ENCODE measurements at regions not wholly inside any gene's neighbourhood (a gene's known extent, or its start where the extent isn't known, plus 50 kb on each side); places are given as distances from the start of the nearest gene placed in this dataset.

GRCh38 chr2:153059338-153060052 is 341.1 kb downstream of the ARL6IP6 start:
- Mint-ChIP-seq H3K36me3 (no peaks in the 10 kb centered on the region), H3K27ac (no peak overlapping the region), H3K4me3 (no peak overlapping the region), H3K27me3 (peaks cover 4% of the 10 kb centered on the region), H3K9me3 (peaks cover 0 to 1% (median 0%) of the 10 kb centered on the region in 7 donors), H3K4me1 (no peaks in the 10 kb centered on the region)
- DNase-seq: no peak
- Histone ChIP-seq H3K9me3 (ENCODE audit: control insufficient read depth in 2 of 2, low read length in 2 of 2) (no peaks in the 10 kb centered on the region), H3K36me3 (ENCODE audit: control insufficient read depth, insufficient read depth, low read length) (no peaks in the 10 kb centered on the region), H3K4me1 (ENCODE audit: control insufficient read depth, insufficient read depth, low read length, poor library complexity, severe bottlenecking) (no peaks in the 10 kb centered on the region), H3K27ac (ENCODE audit: insufficient read depth, low read length, poor library complexity, severe bottlenecking) (no peak overlapping the region), H3K4me3 (ENCODE audit: low read depth, low read length) (no peak overlapping the region), H3K27me3 (ENCODE audit: control insufficient read depth, insufficient read depth, low read length) (no peaks in the 10 kb centered on the region)
- ATAC-seq (ENCODE audit: low read depth in 2 of 2): no peak

GRCh38 chr2:153057743-153058142 is 339.3 kb downstream of the ARL6IP6 start:
- H3K4me3 Mint-ChIP-seq: no peak overlapping the region
- no peak overlapping the region for H3K27ac ChIP-seq (ENCODE audit: insufficient read depth, low read length, poor library complexity, severe bottlenecking)
- H3K27me3 ChIP-seq (ENCODE audit: control insufficient read depth, insufficient read depth, low read length): no peaks in the 10 kb centered on the region
- no peaks in the 10 kb centered on the region for H3K36me3 Mint-ChIP-seq
- H3K4me1 Mint-ChIP-seq: no peaks in the 10 kb centered on the region
- ATAC-seq (ENCODE audit: low read depth in 2 of 2) (no peak), DNase-seq (no peak)
- no peaks in the 10 kb centered on the region for H3K4me1 ChIP-seq (ENCODE audit: control insufficient read depth, insufficient read depth, low read length, poor library complexity, severe bottlenecking)
- no peak overlapping the region for H3K4me3 ChIP-seq (ENCODE audit: low read depth, low read length)
- no peaks in the 10 kb centered on the region for H3K36me3 ChIP-seq (ENCODE audit: control insufficient read depth, insufficient read depth, low read length)
- H3K27me3 Mint-ChIP-seq: peaks cover 4% of the 10 kb centered on the region
- peak overlapping the region in 1 of 3 donors; percentile 38 for H3K27ac Mint-ChIP-seq
- no peaks in the 10 kb centered on the region for H3K9me3 ChIP-seq (ENCODE audit: control insufficient read depth in 2 of 2, low read length in 2 of 2)
- H3K9me3 Mint-ChIP-seq: peaks cover 0 to 1% (median 0%) of the 10 kb centered on the region in 7 donors

DNA sequence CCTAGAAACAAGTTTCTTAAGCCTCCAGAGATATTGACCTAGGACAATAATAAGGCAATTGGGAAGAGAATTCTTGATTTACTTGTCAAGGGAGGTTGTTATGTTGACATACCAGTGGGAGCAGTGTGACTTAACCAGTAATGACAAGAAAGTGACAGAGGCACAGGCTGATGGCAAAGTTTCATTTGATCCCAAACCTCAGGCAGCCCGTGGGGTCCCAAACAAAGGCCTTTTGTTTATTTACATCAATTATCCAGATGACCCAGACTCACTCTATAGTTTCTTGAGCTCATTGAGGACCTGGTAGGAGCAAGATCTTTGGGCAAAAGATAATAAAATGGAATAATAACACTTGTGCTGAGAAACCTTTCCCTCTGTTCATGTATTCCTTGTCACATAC is 336.8 kb downstream of the ARL6IP6 start:
- no peaks in the 10 kb centered on the region for H3K4me1 ChIP-seq (ENCODE audit: control insufficient read depth, insufficient read depth, low read length, poor library complexity, severe bottlenecking)
- Mint-ChIP-seq H3K9me3 (peaks cover 0 to 5% (median 0%) of the 10 kb centered on the region in 7 donors), H3K36me3 (no peaks in the 10 kb centered on the region), H3K27me3 (peaks cover 4% of the 10 kb centered on the region), H3K4me1 (no peaks in the 10 kb centered on the region), H3K4me3 (no peak overlapping the region), H3K27ac (no peak overlapping the region)
- no peaks in the 10 kb centered on the region for H3K27me3 ChIP-seq (ENCODE audit: control insufficient read depth, insufficient read depth, low read length)
- DNase-seq: no peak
- no peaks in the 10 kb centered on the region for H3K9me3 ChIP-seq (ENCODE audit: control insufficient read depth in 2 of 2, low read length in 2 of 2)
- no peak for ATAC-seq (ENCODE audit: low read depth in 2 of 2)
- H3K36me3 ChIP-seq (ENCODE audit: control insufficient read depth, insufficient read depth, low read length): no peaks in the 10 kb centered on the region
- no peak overlapping the region for H3K27ac ChIP-seq (ENCODE audit: insufficient read depth, low read length, poor library complexity, severe bottlenecking)
- H3K4me3 ChIP-seq (ENCODE audit: low read depth, low read length): no peak overlapping the region

- Histone ChIP-seq H3K27me3 (ENCODE audit: control insufficient read depth, insufficient read depth, low read length) (no peaks in the 10 kb centered on the region), H3K4me3 (ENCODE audit: low read depth, low read length) (no peak overlapping the region), H3K36me3 (ENCODE audit: control insufficient read depth, insufficient read depth, low read length) (no peaks in the 10 kb centered on the region), H3K9me3 (ENCODE audit: control insufficient read depth in 2 of 2, low read length in 2 of 2) (no peaks in the 10 kb centered on the region), H3K4me1 (ENCODE audit: control insufficient read depth, insufficient read depth, low read length, poor library complexity, severe bottlenecking) (no peaks in the 10 kb centered on the region), H3K27ac (ENCODE audit: insufficient read depth, low read length, poor library complexity, severe bottlenecking) (no peak overlapping the region)
- Mint-ChIP-seq H3K4me3 (no peak overlapping the region), H3K27ac (no peak overlapping the region), H3K27me3 (no peaks in the 10 kb centered on the region), H3K4me1 (no peaks in the 10 kb centered on the region), H3K36me3 (no peaks in the 10 kb centered on the region), H3K9me3 (peaks cover 0 to 5% (median 0%) of the 10 kb centered on the region in 7 donors)
- DNase-seq (no peak), ATAC-seq (ENCODE audit: low read depth in 2 of 2) (no peak)
These were observed 334.6 kb downstream of the ARL6IP6 start for GRCh38 chr2:153052807-153053559.

DNA sequence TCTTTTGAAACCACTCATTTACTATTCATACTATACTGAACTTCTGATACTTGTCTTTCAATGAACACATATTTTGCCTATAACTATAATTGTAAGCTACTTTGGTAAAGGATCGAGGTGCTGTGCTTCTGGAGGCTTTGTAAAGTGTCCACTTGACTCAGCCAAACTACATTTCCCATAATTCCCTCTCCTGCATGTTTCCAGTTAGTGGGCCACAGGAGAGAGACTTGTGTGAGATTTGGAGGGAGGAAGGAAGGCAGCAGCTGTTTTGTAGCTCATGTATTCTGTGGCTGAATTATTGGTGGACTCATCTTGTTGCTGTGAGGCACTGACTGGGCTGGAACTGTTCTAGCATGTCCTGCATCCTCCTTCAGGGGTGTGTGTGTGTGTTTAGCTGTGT is 328.8 kb downstream of the ARL6IP6 start:
- no peaks in the 10 kb centered on the region for H3K27me3 ChIP-seq (ENCODE audit: control insufficient read depth, insufficient read depth, low read length)
- ATAC-seq (ENCODE audit: low read depth in 2 of 2) (no peak), DNase-seq (no peak)
- Mint-ChIP-seq H3K27ac (no peak overlapping the region), H3K27me3 (no peaks in the 10 kb centered on the region), H3K4me3 (no peak overlapping the region), H3K9me3 (peaks cover 0 to 7% (median 0%) of the 10 kb centered on the region in 7 donors), H3K4me1 (no peaks in the 10 kb centered on the region), H3K36me3 (no peaks in the 10 kb centered on the region)
- no peaks in the 10 kb centered on the region for H3K36me3 ChIP-seq (ENCODE audit: control insufficient read depth, insufficient read depth, low read length)
- H3K9me3 ChIP-seq (ENCODE audit: control insufficient read depth in 2 of 2, low read length in 2 of 2): no peaks in the 10 kb centered on the region
- H3K4me1 ChIP-seq (ENCODE audit: control insufficient read depth, insufficient read depth, low read length, poor library complexity, severe bottlenecking): no peaks in the 10 kb centered on the region
- no peak overlapping the region for H3K4me3 ChIP-seq (ENCODE audit: low read depth, low read length)
- no peak overlapping the region for H3K27ac ChIP-seq (ENCODE audit: insufficient read depth, low read length, poor library complexity, severe bottlenecking)

GRCh38 chr2:153043385-153043784 is 325.0 kb downstream of the ARL6IP6 start:
- no peaks in the 10 kb centered on the region for H3K9me3 ChIP-seq (ENCODE audit: control insufficient read depth in 2 of 2, low read length in 2 of 2)
- Mint-ChIP-seq H3K4me3 (no peak overlapping the region), H3K27me3 (no peaks in the 10 kb centered on the region), H3K27ac (no peak overlapping the region), H3K9me3 (peaks cover 0 to 8% (median 2%) of the 10 kb centered on the region in 7 donors), H3K4me1 (no peaks in the 10 kb centered on the region), H3K36me3 (no peaks in the 10 kb centered on the region)
- no peaks in the 10 kb centered on the region for H3K27me3 ChIP-seq (ENCODE audit: control insufficient read depth, insufficient read depth, low read length)
- no peaks in the 10 kb centered on the region for H3K4me1 ChIP-seq (ENCODE audit: control insufficient read depth, insufficient read depth, low read length, poor library complexity, severe bottlenecking)
- no peak overlapping the region for H3K4me3 ChIP-seq (ENCODE audit: low read depth, low read length)
- H3K36me3 ChIP-seq (ENCODE audit: control insufficient read depth, insufficient read depth, low read length): no peaks in the 10 kb centered on the region
- DNase-seq: no peak
- no peak overlapping the region for H3K27ac ChIP-seq (ENCODE audit: insufficient read depth, low read length, poor library complexity, severe bottlenecking)
- ATAC-seq (ENCODE audit: low read depth in 2 of 2): no peak

- Histone ChIP-seq H3K4me3 (ENCODE audit: low read depth, low read length) (no peak overlapping the region), H3K27me3 (ENCODE audit: control insufficient read depth, insufficient read depth, low read length) (no peaks in the 10 kb centered on the region), H3K36me3 (ENCODE audit: control insufficient read depth, insufficient read depth, low read length) (no peaks in the 10 kb centered on the region), H3K4me1 (ENCODE audit: control insufficient read depth, insufficient read depth, low read length, poor library complexity, severe bottlenecking) (no peaks in the 10 kb centered on the region), H3K9me3 (ENCODE audit: control insufficient read depth in 2 of 2, low read length in 2 of 2) (no peaks in the 10 kb centered on the region), H3K27ac (ENCODE audit: insufficient read depth, low read length, poor library complexity, severe bottlenecking) (no peak overlapping the region)
- no peaks in the 10 kb centered on the region for H3K27me3 Mint-ChIP-seq
- H3K9me3 Mint-ChIP-seq: peaks cover 0 to 7% (median 0%) of the 10 kb centered on the region in 7 donors
- ATAC-seq (ENCODE audit: low read depth in 2 of 2) (no peak), DNase-seq (no peak)
- H3K4me1 Mint-ChIP-seq: no peaks in the 10 kb centered on the region
- no peak overlapping the region for H3K27ac Mint-ChIP-seq
- no peak overlapping the region for H3K4me3 Mint-ChIP-seq
- H3K36me3 Mint-ChIP-seq: no peaks in the 10 kb centered on the region
These were observed 310.2 kb downstream of the ARL6IP6 start for GRCh38 chr2:153028626-153029025.

DNA sequence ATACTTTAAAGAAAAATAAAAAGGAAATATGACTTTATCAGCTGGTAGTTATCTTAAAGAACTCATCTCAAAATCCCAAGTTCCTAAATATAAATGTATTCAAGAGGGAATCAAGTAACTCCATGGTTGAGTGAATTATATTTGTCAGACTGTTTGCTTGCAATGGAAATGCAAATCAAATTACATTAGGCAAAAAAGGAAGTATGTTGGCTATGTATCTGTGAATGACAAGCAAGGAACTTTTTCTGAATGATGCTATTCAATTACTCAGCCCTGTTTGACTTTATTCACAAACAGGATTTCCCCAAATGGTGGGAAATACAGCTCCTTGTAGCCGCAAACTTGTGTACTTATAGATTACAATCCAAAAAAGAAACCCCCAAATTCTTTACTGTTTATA is 309.1 kb downstream of the ARL6IP6 start:
- Histone ChIP-seq H3K36me3 (ENCODE audit: control insufficient read depth, insufficient read depth, low read length) (no peaks in the 10 kb centered on the region), H3K27me3 (ENCODE audit: control insufficient read depth, insufficient read depth, low read length) (no peaks in the 10 kb centered on the region), H3K27ac (ENCODE audit: insufficient read depth, low read length, poor library complexity, severe bottlenecking) (no peak overlapping the region), H3K4me3 (ENCODE audit: low read depth, low read length) (no peak overlapping the region), H3K9me3 (ENCODE audit: control insufficient read depth in 2 of 2, low read length in 2 of 2) (no peaks in the 10 kb centered on the region), H3K4me1 (ENCODE audit: control insufficient read depth, insufficient read depth, low read length, poor library complexity, severe bottlenecking) (no peaks in the 10 kb centered on the region)
- Mint-ChIP-seq H3K27ac (no peak overlapping the region), H3K27me3 (no peaks in the 10 kb centered on the region), H3K4me3 (no peak overlapping the region), H3K36me3 (no peaks in the 10 kb centered on the region), H3K4me1 (no peaks in the 10 kb centered on the region), H3K9me3 (peaks cover 0 to 7% (median 0%) of the 10 kb centered on the region in 7 donors)
- DNase-seq (no peak), ATAC-seq (ENCODE audit: low read depth in 2 of 2) (no peak)

Measured in CD4-positive, CD25-positive, alpha-beta regulatory T cell (primary cell).